GM19043 (cell line): ENCODE measurements at regions not wholly inside any gene's neighbourhood (a gene's known extent, or its start where the extent isn't known, plus 50 kb on each side); places are given as distances from the start of the nearest gene placed in this dataset.
A peak's percentile ranks its signal among the peaks of the same experiment; 100 is the strongest.
"Not testable (repeated sequence)": the region's sequence is repeated elsewhere in the genome, so short reads cannot be mapped to it uniquely, and the experiment has no call there.

Experiments
- ATAC-seq: cut with Tn5 transposase; IDR thresholded peaks from one replicate; pipeline ENCODE4 v1.9.1; 2021; ENCODE audit warnings: low read depth; ENCODE audit not compliant: unreplicated experiment

DNA sequence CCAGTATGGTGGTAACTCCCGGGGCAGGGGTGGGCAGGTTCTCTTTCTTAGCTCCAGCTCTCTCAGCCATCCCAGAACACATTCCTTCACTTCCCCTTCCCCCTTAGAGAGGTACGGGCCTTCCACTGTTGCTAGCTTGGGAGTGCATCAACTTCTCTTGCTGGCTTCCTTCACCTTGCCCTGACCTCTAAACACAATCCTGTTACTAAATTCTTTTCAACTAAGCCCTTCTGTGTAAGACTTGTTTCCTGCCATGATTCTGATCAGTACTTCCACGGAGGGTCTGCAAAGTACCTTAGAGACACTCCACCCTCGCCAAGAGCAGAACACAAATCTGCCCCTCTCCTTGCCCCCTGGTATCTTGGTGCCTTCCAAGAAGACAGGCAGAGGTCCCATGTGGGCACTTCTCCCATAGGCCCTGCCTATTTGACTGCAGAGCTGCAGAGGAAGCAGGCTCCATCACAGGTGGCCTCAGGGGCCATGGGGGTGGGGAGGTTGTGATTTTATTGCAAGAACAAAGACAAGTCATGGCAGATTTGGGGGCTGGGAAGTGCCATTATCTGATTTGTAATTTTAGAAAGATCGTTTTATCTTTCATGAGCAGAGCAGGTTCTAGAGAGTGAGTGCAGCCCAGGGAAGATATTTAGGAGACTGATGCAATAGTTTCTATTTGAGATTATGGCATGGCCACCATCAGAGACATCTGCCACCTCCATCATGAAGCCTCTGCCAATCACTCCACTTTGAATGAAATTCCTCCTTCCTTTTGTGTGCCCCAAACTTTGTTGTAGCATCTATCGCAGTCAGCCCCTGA is 182.5 kb upstream of the JUN start:
- no peak for ATAC-seq

- no peak for ATAC-seq
Observed at GRCh38 chr1:58966917-58967740, 183.3 kb upstream of the JUN start.

GRCh38 chr1:58968360-58968952 is 184.6 kb upstream of the JUN start:
- ATAC-seq, result peak; percentile 85

GRCh38 chr1:58969176-58969575 is 185.3 kb upstream of the JUN start:
- ATAC-seq, result not testable (repeated sequence)

GRCh38 chr1:58971629-58972140 is 187.8 kb upstream of the JUN start:
- ATAC-seq, result no peak

GRCh38 chr1:58975888-58976287 is 192.0 kb upstream of the JUN start:
- no peak for ATAC-seq

GRCh38 chr1:58976294-58976693 is 192.4 kb upstream of the JUN start:
- ATAC-seq, result no peak

DNA sequence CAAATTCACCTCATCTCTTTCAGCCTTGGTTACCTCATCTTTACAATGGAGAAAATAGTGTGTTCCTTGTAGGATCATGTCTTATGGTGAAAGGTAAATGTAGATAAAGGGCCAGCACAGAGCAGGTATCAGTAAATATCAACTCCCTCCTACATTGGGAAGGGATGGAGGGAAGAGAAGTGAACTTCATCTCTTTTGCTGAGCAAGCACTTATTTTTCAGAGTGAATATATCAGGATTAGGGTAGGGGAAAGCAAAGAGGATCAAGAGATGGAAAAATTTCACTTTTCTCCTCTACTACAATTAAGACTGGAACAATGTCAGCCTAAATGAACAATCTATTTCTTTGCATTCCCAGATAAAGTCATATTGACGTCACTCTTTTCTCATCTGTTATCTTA is 193.8 kb upstream of the JUN start:
- ATAC-seq, result no peak

- ATAC-seq, result no peak
Observed at GRCh38 chr1:58978096-58978495, 194.2 kb upstream of the JUN start.

- ATAC-seq, result no peak
Observed at GRCh38 chr1:58979086-58979485, 195.2 kb upstream of the JUN start.

DNA sequence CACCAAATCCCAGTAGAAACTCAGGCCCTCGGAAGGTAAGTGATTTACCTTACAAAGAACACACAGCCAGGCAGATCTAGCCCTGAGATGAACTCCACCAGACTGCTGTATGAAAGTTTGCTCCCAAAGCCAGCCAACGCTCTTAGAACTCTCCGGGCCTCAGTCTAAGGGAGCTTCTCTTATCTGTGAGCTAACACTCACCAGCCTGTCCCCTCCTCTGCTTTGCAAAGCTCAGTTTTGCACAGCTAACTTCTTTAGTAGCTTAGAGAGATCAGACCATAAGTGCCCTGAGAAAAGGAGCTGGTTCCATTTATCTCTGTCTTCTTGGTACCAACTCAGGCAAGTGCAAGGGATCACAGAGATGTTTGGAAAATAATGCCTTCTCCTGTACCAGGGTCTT is 195.8 kb upstream of the JUN start:
- no peak for ATAC-seq

DNA sequence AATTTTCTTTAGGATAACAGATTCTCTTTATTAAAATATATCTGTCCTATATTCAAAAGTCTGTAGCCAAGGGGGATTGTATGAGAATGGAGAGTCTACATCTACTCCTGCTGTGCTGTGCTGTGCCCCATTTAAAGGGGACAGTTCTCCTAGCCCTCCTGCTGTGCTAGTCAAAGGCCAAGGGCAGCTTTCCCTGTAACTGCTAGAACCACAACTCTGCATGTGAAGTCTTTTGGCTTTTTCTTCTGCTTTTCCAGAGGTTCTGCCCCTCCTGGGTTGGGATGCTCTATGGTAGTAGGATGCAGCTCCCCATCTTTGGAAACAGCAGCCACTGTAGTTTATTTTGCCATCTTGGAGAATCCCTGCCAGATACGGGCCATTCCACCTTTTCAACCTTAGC is 197.5 kb upstream of the JUN start:
- no peak for ATAC-seq

GRCh38 chr1:58982259-58982998 is 198.6 kb upstream of the JUN start:
- ATAC-seq, result no peak

DNA sequence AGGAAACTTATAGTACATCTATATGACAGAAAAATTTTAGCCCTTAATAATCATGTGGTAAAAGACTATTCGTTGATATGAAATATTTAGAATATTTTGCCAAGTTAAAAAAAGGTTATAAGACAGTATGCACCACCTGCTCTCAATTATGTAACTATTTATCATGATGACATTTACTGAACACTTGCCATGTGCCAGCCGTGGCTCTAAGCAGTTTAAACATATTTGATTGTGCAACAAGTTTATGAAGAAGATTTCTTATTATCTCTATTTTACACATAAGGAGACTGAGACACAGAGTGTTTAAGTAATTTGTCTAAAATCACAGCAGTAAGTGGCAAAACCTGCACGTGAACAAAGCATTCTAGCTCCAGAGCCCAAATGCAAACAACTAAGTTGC is 199.3 kb upstream of the JUN start:
- ATAC-seq, result no peak

DNA sequence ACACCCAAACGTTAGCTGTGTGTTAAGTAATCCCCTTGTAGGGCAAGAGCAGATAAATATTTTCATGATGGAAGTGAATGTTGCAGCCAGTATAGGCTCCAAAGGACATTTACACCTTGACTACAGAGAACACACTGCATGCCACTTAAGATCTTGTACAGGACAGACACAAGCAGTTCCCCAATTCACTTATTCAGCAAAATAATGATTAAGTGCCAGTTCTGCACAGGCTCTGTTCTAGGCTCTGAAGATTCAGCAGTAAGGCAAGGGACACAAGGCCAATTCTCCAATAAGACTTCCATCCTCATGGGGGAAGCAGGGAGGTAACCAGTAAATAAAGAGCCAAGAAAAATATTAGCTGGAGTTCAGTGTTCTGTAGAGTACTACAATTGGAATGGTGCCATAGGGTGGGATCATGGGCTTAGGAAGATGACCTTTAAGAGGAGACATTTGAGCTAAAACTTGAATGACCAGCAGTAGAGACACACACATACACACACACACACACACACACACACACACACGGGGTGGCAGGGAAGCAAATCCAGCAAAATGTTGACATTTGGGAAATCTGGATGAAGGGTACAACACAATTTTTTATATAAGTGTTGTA is 199.9 kb upstream of the JUN start:
- ATAC-seq, result no peak

- no peak for ATAC-seq
Observed at GRCh38 chr1:58986996-58987767, 203.3 kb upstream of the JUN start.

- no peak for ATAC-seq
Observed at GRCh38 chr1:58988752-58989151, 204.9 kb upstream of the JUN start.

GRCh38 chr1:58989845-58990244 is 206.0 kb upstream of the JUN start:
- no peak for ATAC-seq

GRCh38 chr1:58991305-58991704 is 207.5 kb upstream of the JUN start:
- ATAC-seq, result no peak
